ENCODE measurements at regions not wholly inside any gene's neighbourhood (a gene's known extent, or its start where the extent isn't known, plus 50 kb on each side); places are given as distances from the start of the nearest gene placed in this dataset.

DNA sequence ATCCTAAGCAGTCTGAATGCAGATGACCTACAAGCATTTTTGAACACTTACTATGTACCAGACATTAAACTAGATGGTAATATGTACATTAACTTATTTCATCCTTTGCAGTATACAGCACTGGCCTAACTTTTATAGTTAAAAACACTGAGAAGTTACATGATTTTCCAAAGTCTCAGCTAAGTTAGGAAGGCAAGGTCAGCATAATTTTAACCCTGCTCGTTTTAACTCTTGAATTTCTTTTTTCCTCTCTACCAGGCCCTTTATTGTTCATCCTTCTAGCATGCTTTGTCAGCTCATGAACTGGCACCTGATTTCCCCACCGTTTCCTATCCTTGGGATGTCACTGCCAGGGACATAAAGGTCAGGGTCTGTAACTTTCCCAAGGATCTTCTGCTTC lies 76.9 kb upstream of the ZC3H11B start:
- Histone ChIP-seq H3K9me3 (no peaks in the 10 kb centered on the region), H3K4me1 (no peaks in the 10 kb centered on the region), H3K36me3 (no peaks in the 10 kb centered on the region), H3K4me3 (no peak overlapping the region), H3K27ac (replicated peaks in 1 of 4) (no peak overlapping the region), H3K27me3 (no peaks in the 10 kb centered on the region)
- DNase-seq (ENCODE audit: extremely low spot score) = no peak
- 56% methylated on average over 2 of the region's 2 CpGs for WGBS
- intact Hi-C loops (cut with DNase I) = no loop called here
- TF ChIP-seq POLR2A (IDR thresholded peaks at IDR 0.05; ENCODE audit: low read depth) = no peak
- no peak for TF ChIP-seq EP300 (IDR thresholded peaks at IDR 0.05)
- no peak for TF ChIP-seq POLR2AphosphoS5 (IDR thresholded peaks at IDR 0.05)
- no peak for TF ChIP-seq CTCF (IDR thresholded peaks at IDR 0.05)

DNA sequence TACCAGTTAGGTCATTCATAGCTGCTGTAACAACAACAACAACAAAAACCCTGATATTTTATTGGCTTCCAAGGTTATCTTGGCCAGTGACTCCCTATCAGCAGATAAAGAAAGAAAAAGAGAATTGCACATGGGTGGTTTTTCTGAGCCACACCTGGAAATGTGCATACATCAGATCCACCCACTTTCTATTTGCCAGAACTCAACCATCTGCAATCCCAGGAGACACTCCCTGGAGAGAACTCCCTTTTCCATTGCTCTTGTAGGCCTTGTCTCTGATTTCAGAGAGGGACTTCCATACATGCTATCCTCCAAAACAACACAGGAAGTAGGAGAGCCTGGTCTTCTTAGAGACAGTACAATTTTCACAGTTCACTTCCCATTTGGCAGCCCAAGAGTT lies 74.9 kb upstream of the ZC3H11B start:
- Histone ChIP-seq H3K4me1 (no peaks in the 10 kb centered on the region), H3K36me3 (no peaks in the 10 kb centered on the region), H3K27me3 (no peaks in the 10 kb centered on the region), H3K9me3 (no peaks in the 10 kb centered on the region), H3K27ac (replicated peaks in 1 of 4) (no peak overlapping the region), H3K4me3 (no peak overlapping the region)
- intact Hi-C loops (cut with DNase I) = no loop called here
- no peak for DNase-seq (ENCODE audit: extremely low spot score)
- TF ChIP-seq POLR2A (IDR thresholded peaks at IDR 0.05; ENCODE audit: low read depth) (no peak), CTCF (IDR thresholded peaks at IDR 0.05) (no peak), POLR2AphosphoS5 (IDR thresholded peaks at IDR 0.05) (no peak)

DNA sequence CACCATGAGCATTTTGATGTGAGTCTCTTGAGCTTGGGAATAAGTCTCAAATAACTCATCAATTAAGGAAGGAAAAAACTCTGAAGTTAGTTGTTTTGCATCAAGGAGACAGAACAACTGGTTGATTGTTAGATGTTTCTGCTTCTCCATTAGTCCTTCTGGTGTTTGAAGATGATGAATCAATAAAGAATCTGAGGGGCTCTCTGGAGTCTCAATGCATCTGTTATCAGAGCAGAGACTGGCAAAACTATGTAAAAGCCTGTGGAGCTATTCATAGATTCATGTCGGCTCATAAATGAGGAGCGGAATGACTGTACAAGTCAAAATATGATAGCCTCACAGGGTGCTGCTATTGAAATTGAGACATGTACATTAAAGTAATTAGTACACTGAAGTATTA lies 73.3 kb upstream of the ZC3H11B start:
- Histone ChIP-seq H3K4me3 (no peak overlapping the region), H3K9me3 (no peaks in the 10 kb centered on the region), H3K27me3 (no peaks in the 10 kb centered on the region), H3K36me3 (no peaks in the 10 kb centered on the region), H3K27ac (replicated peaks in 1 of 4) (no peak overlapping the region), H3K4me1 (no peaks in the 10 kb centered on the region)
- 100% methylated on average over 2 of the region's 2 CpGs for WGBS
- intact Hi-C loops (cut with DNase I) = no loop called here
- DNase-seq (ENCODE audit: extremely low spot score) = no peak
- TF ChIP-seq POLR2AphosphoS5 (IDR thresholded peaks at IDR 0.05) (no peak), CTCF (IDR thresholded peaks at IDR 0.05) (no peak), EP300 (IDR thresholded peaks at IDR 0.05) (no peak), POLR2A (IDR thresholded peaks at IDR 0.05; ENCODE audit: low read depth) (no peak)

DNA sequence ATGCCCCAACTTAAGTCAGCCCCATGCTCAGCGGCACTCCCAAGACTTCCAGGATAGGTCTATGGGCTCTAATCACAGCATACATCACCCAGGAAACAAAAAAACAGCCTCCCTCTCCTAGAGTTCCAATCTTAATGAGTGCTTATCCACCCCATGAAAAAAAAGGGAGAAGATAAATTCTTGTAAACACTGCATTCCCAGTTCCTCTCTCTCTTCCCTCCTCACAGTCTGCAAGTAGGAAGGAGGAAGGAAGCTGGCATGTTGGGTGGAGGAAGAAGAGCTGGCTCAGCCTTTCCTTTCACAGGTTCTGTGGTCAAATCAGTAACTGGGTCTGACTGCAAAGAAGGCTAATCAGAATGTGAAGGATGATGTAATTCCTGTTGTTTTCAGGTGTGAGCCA lies 69.9 kb upstream of the ZC3H11B start:
- no peak for TF ChIP-seq EP300 (IDR thresholded peaks at IDR 0.05)
- Histone ChIP-seq H3K36me3 (no peaks in the 10 kb centered on the region), H3K4me3 (no peak overlapping the region), H3K9me3 (no peaks in the 10 kb centered on the region), H3K27ac (replicated peaks in 1 of 4) (no peak overlapping the region), H3K27me3 (no peaks in the 10 kb centered on the region), H3K4me1 (no peaks in the 10 kb centered on the region)
- no peak for DNase-seq (ENCODE audit: extremely low spot score)
- WGBS = 93% methylated on average over 1 of the region's 1 CpG
- intact Hi-C loops (cut with DNase I) = no loop called here

DNA sequence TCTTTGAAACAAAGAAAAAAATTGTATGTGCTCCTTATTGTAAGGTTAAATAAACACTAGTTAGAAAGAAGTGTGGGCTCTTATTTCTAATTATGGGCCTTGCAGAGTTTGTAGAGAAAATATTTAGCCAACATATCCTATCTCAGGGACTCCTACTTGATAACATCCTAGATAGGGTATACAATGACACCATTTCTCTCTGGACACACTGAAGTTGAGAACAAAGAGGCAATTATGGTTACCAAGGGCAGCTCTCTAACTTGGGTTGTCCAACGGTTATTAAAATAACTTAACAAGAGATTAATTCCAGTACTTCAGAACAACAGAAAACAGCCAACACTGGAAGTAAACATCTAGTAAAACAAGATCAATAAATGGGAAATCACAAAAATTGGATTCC lies 69.0 kb upstream of the ZC3H11B start:
- intact Hi-C loops (cut with DNase I) = no loop called here
- 84% methylated on average over 1 of the region's 1 CpG for WGBS
- no peaks in the 10 kb centered on the region for H3K36me3 ChIP-seq
- H3K4me3 ChIP-seq = no peak overlapping the region
- no peak overlapping the region for H3K27ac ChIP-seq (replicated peaks in 1 of 4)
- no peaks in the 10 kb centered on the region for H3K4me1 ChIP-seq
- H3K9me3 ChIP-seq = no peaks in the 10 kb centered on the region
- no peak for TF ChIP-seq EP300 (IDR thresholded peaks at IDR 0.05)
- TF ChIP-seq POLR2AphosphoS5 (IDR thresholded peaks at IDR 0.05) = no peak
- no peak for TF ChIP-seq POLR2A (IDR thresholded peaks at IDR 0.05; ENCODE audit: low read depth)
- no peak for TF ChIP-seq CTCF (IDR thresholded peaks at IDR 0.05)
- no peaks in the 10 kb centered on the region for H3K27me3 ChIP-seq
- DNase-seq (ENCODE audit: extremely low spot score) = no peak

Data from esophagus muscularis mucosa (tissue), 4 donors.